Fibroblast of lung (primary cell): ENCODE measurements at regions not wholly inside any gene's neighbourhood (a gene's known extent, or its start where the extent isn't known, plus 50 kb on each side); places are given as distances from the start of the nearest gene placed in this dataset.
A peak's percentile ranks its signal among the peaks of the same experiment; 100 is the strongest.

Source experiments
- DNase-seq, 2 donors: peaks; one replicate each; pipeline versions ENCODE4 v3.0.0 to v3.0.0-alpha.2; 2010; ENCODE audit warnings: low read depth in 2 of 2
- H2AFZ ChIP-seq: 2 replicates; pipeline ENCODE4 v1.5.1; 2012; ENCODE audit warnings: low read length, control low read depth, inconsistent platforms
- H3K27ac ChIP-seq: 2 replicates; pipeline ENCODE4 v1.5.1; 2011; ENCODE audit warnings: low read length, control low read depth; ENCODE audit not compliant: insufficient read depth
- H3K27me3 ChIP-seq: 2 replicates; pipeline ENCODE4 v1.5.1; 2011; ENCODE audit warnings: mild to moderate bottlenecking, low read length; ENCODE audit not compliant: control insufficient read depth, insufficient read depth
- H3K36me3 ChIP-seq: 2 replicates; pipeline ENCODE4 v1.5.1; 2011; ENCODE audit warnings: low read length; ENCODE audit not compliant: control insufficient read depth, insufficient read depth
- H3K4me1 ChIP-seq: 2 replicates; pipeline ENCODE4 v1.5.1; 2011; ENCODE audit warnings: low read length; ENCODE audit not compliant: control insufficient read depth, insufficient read depth; ENCODE audit errors: extremely low read depth
- H3K4me2 ChIP-seq: 2 replicates; pipeline ENCODE4 v1.5.1; 2011; ENCODE audit warnings: low read length, control low read depth; ENCODE audit not compliant: insufficient read depth; ENCODE audit errors: extremely low read depth
- H3K4me3 ChIP-seq, 4 experiments: fragments of 200-600 bp in 1 of 4; sonication (generic) in 1 of 4; replicated peaks in 1 of 4; 2 replicates each; pipeline ENCODE4 v1.5.1; 2011 to 2016; ENCODE audit warnings: low read length in 4 of 4, low read depth in 3 of 4, mild to moderate bottlenecking in 3 of 4, control low read depth in 2 of 4, inconsistent platforms in 1 of 4, mixed read lengths in 1 of 4; ENCODE audit not compliant: insufficient read depth in 1 of 4; ENCODE audit errors: control extremely low read depth in 1 of 4
- H3K79me2 ChIP-seq: 2 replicates; pipeline ENCODE4 v1.5.1; 2012; ENCODE audit warnings: mild to moderate bottlenecking, low read length, inconsistent platforms; ENCODE audit not compliant: control insufficient read depth, insufficient read depth
- H3K9ac ChIP-seq: 2 replicates; pipeline ENCODE4 v1.5.1; 2011; ENCODE audit warnings: mild to moderate bottlenecking, low read length, control low read depth; ENCODE audit not compliant: insufficient read depth
- H3K9me3 ChIP-seq: 2 replicates; pipeline ENCODE4 v1.5.1; 2012; ENCODE audit warnings: low read depth, low read length; ENCODE audit not compliant: control insufficient read depth, insufficient read depth
- H4K20me1 ChIP-seq: 2 replicates; pipeline ENCODE4 v1.5.1; 2011; ENCODE audit warnings: low read length; ENCODE audit not compliant: control insufficient read depth, insufficient read depth; ENCODE audit errors: extremely low read depth
- EZH2 ChIP-seq: IDR thresholded peaks from 2 replicates; pipeline ENCODE4 v1.5.1; 2012; ENCODE audit warnings: low read length, control low read depth, mild to moderate bottlenecking; ENCODE audit errors: missing control alignments
- TF ChIP-seq, protein P1 (sequence below), 2 donors: IDR thresholded peaks in 1 of 2; conservative IDR thresholded peaks in 1 of 2; 1 replicate in 1 of 2; 2 replicates in 1 of 2; pipeline ENCODE4 v1.5.1; 2011 to 2012; ENCODE audit warnings: low read length in 2 of 2, control low read depth in 1 of 2, inconsistent platforms in 1 of 2, low read depth in 1 of 2, mild to moderate bottlenecking in 1 of 2

GRCh38 chr5:17067657-17068392 lies 131.7 kb upstream of the MYO10 start:
- Histone ChIP-seq H3K79me2 (no peaks in the 10 kb centered on the region), H3K4me3 (no peak overlapping the region), H3K36me3 (no peaks in the 10 kb centered on the region), H3K27me3 (no peaks in the 10 kb centered on the region), H3K9me3 (no peaks in the 10 kb centered on the region), H3K4me1 (no peaks in the 10 kb centered on the region), H3K4me2 (no peak overlapping the region), H3K9ac (no peak overlapping the region), H3K27ac (no peak overlapping the region), H4K20me1 (no peaks in the 10 kb centered on the region), H2AFZ (no peak overlapping the region)
- no peak for DNase-seq
- TF ChIP-seq, protein P1, sequence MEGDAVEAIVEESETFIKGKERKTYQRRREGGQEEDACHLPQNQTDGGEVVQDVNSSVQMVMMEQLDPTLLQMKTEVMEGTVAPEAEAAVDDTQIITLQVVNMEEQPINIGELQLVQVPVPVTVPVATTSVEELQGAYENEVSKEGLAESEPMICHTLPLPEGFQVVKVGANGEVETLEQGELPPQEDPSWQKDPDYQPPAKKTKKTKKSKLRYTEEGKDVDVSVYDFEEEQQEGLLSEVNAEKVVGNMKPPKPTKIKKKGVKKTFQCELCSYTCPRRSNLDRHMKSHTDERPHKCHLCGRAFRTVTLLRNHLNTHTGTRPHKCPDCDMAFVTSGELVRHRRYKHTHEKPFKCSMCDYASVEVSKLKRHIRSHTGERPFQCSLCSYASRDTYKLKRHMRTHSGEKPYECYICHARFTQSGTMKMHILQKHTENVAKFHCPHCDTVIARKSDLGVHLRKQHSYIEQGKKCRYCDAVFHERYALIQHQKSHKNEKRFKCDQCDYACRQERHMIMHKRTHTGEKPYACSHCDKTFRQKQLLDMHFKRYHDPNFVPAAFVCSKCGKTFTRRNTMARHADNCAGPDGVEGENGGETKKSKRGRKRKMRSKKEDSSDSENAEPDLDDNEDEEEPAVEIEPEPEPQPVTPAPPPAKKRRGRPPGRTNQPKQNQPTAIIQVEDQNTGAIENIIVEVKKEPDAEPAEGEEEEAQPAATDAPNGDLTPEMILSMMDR (conservative IDR thresholded peaks at IDR 0.05 in 1 of 2, IDR thresholded peaks at IDR 0.05 in 1 of 2; ENCODE audit: low read depth in 1 of 2, low read length in 2 of 2), result no peak
- no peak for TF ChIP-seq EZH2

GRCh38 chr5:17069995-17070511 lies 134.0 kb upstream of the MYO10 start:
- H3K27me3 ChIP-seq, result no peaks in the 10 kb centered on the region
- H3K4me3 ChIP-seq, result no peak overlapping the region
- no peaks in the 10 kb centered on the region for H3K9me3 ChIP-seq
- no peak overlapping the region for H3K9ac ChIP-seq
- peak in 1 of 2 donors; percentile 52 for DNase-seq
- no peak overlapping the region for H3K27ac ChIP-seq
- no peak overlapping the region for H2AFZ ChIP-seq
- H3K4me1 ChIP-seq, result no peaks in the 10 kb centered on the region
- H4K20me1 ChIP-seq, result no peaks in the 10 kb centered on the region
- no peaks in the 10 kb centered on the region for H3K36me3 ChIP-seq
- H3K4me2 ChIP-seq, result no peak overlapping the region
- no peaks in the 10 kb centered on the region for H3K79me2 ChIP-seq
- TF ChIP-seq EZH2, result no peak
- TF ChIP-seq, protein P1 (conservative IDR thresholded peaks at IDR 0.05 in 1 of 2, IDR thresholded peaks at IDR 0.05 in 1 of 2; ENCODE audit: low read depth in 1 of 2, low read length in 2 of 2), result no peak

- DNase-seq, result no peak
- H3K36me3 ChIP-seq, result no peaks in the 10 kb centered on the region
- no peaks in the 10 kb centered on the region for H3K4me1 ChIP-seq
- H3K4me3 ChIP-seq, result no peak overlapping the region
- TF ChIP-seq EZH2, result no peak
- TF ChIP-seq, protein P1 (conservative IDR thresholded peaks at IDR 0.05 in 1 of 2, IDR thresholded peaks at IDR 0.05 in 1 of 2; ENCODE audit: low read depth in 1 of 2, low read length in 2 of 2), result no peak
- no peak overlapping the region for H3K9ac ChIP-seq
- no peaks in the 10 kb centered on the region for H3K27me3 ChIP-seq
- no peaks in the 10 kb centered on the region for H3K79me2 ChIP-seq
- H2AFZ ChIP-seq, result no peak overlapping the region
- H4K20me1 ChIP-seq, result no peaks in the 10 kb centered on the region
- H3K9me3 ChIP-seq, result no peaks in the 10 kb centered on the region
- no peak overlapping the region for H3K27ac ChIP-seq
- no peak overlapping the region for H3K4me2 ChIP-seq
These were observed 134.6 kb upstream of the MYO10 start for GRCh38 chr5:17070647-17071046.
